HCT116 (cell line): ENCODE measurements at regions not wholly inside any gene's neighbourhood (a gene's known extent, or its start where the extent isn't known, plus 50 kb on each side); places are given as distances from the start of the nearest gene placed in this dataset.

Source experiments
- ATAC-seq: fragments of 200-7000 bp; cut with Tn5 transposase; 2 replicates; pipeline ENCODE4 v1.9.1; 2020; ENCODE audit warnings: mild to moderate bottlenecking, moderate library complexity
- BruUV-seq: library from RNA; stranded (reverse); fragments of 400-500 nt; replicated peaks from 2 replicates; lab custom pipeline; 2021; lab: Mats Ljungman, UMichigan
- CTCF ChIA-PET: fragments of 300-600 bp; sonication (Branson Sonifier 250); formaldehyde crosslinking; loops from one replicate; lab custom pipeline; 2021; ENCODE audit warnings: antibody characterized with exemption; lab: Charles Lee
- POLR2A ChIA-PET: fragments of 300-600, 350-600 bp; sonication (Branson Sonifier 250); formaldehyde crosslinking; loops from one replicate; lab custom pipeline; 2021; ENCODE audit warnings: antibody characterized with exemption; lab: Charles Lee
- RAD21 ChIA-PET, 2 experiments: fragments of 300-600 bp; sonication (Branson Sonifier 250); formaldehyde crosslinking; loops; one replicate each; lab custom pipeline; 2023; ENCODE audit warnings: low total read pairs in 2 of 2; ENCODE audit not compliant: uncharacterized antibody in 2 of 2, unreplicated experiment in 2 of 2, low non-redundant PET in 1 of 2; lab: Charles Lee
- DNase-seq: peaks from one replicate; pipeline ENCODE4 v3.0.0-alpha.2; 2010; ENCODE audit warnings: low read depth, low spot score
- H2AFZ ChIP-seq: fragments of 200-600 bp; shearing (Covaris generic), sonication (generic); 2 replicates; pipeline ENCODE4 v1.6.1; 2017; ENCODE audit warnings: low read depth, mixed run types, mixed read lengths, antibody characterized with exemption, low read length; ENCODE audit not compliant: poor library complexity, severe bottlenecking
- H3K27ac ChIP-seq: 2 replicates; pipeline ENCODE4 v1.5.1; 2012; ENCODE audit warnings: low read depth, low read length
- H3K27me3 ChIP-seq: fragments of 200-600 bp; sonication (generic); 2 replicates; pipeline ENCODE4 v1.6.1; 2016; ENCODE audit warnings: mixed run types, low read length, mixed read lengths; ENCODE audit not compliant: insufficient read depth
- H3K36me3 ChIP-seq, 2 experiments: fragments of 200-500 bp in 1 of 2; fragments of 200-600 bp in 1 of 2; sonication (Bioruptor generic) in 1 of 2; sonication (generic) in 1 of 2; 2 replicates each; pipeline versions ENCODE4 v1.5.1 to v1.6.1; 2014 to 2016; ENCODE audit warnings: low read length in 2 of 2, inconsistent platforms in 1 of 2, mixed read lengths in 1 of 2, mixed run types in 1 of 2; ENCODE audit not compliant: insufficient read depth in 2 of 2, control insufficient read depth in 1 of 2
- H3K4me1 ChIP-seq, 2 experiments: fragments of 200-600 bp in 1 of 2; sonication (generic) in 1 of 2; 2 replicates each; pipeline versions ENCODE4 v1.5.1 to v1.6.1; 2012 to 2017; ENCODE audit warnings: low read length in 2 of 2, inconsistent platforms in 1 of 2, mild to moderate bottlenecking in 1 of 2, mixed read lengths in 1 of 2, mixed run types in 1 of 2, moderate library complexity in 1 of 2; ENCODE audit not compliant: insufficient read depth in 2 of 2, control insufficient read depth in 1 of 2
- H3K4me2 ChIP-seq: fragments of 200-600 bp; sonication (generic); 2 replicates; pipeline ENCODE4 v1.6.1; 2017; ENCODE audit warnings: mixed run types, low read length, mixed read lengths
- H3K4me3 ChIP-seq, 2 experiments: fragments of 200-600 bp in 1 of 2; sonication (generic) in 1 of 2; replicated peaks in 1 of 2; 2 replicates each; pipeline ENCODE4 v1.5.1; 2011 to 2016; ENCODE audit warnings: low read length in 2 of 2, control low read depth in 1 of 2, low read depth in 1 of 2, mild to moderate bottlenecking in 1 of 2, mixed read lengths in 1 of 2, mixed run types in 1 of 2
- H3K79me2 ChIP-seq: fragments of 200-600 bp; sonication (generic); 2 replicates; pipeline ENCODE4 v1.6.1; 2017; ENCODE audit warnings: mild to moderate bottlenecking, mixed run types, low read length, moderate library complexity, mixed read lengths; ENCODE audit not compliant: insufficient read depth
- H3K9ac ChIP-seq: fragments of 200-600 bp; sonication (generic); 2 replicates; pipeline ENCODE4 v1.6.1; 2016; ENCODE audit warnings: low read length, mixed read lengths
- H3K9me2 ChIP-seq: fragments of 200-600 bp; sonication (generic), shearing (Covaris generic); 2 replicates; pipeline ENCODE4 v1.6.1; 2017; ENCODE audit warnings: mixed run types, mild to moderate bottlenecking, moderate library complexity; ENCODE audit not compliant: insufficient read depth
- H3K9me3 ChIP-seq, 2 experiments: fragments of 200-500 bp in 1 of 2; fragments of 200-600 bp in 1 of 2; sonication (Bioruptor generic) in 1 of 2; sonication (generic) in 1 of 2; 2 replicates each; pipeline ENCODE4 v1.6.1; 2014 to 2017; ENCODE audit warnings: low read length in 2 of 2, mixed read lengths in 2 of 2, inconsistent platforms in 1 of 2, low read depth in 1 of 2, mild to moderate bottlenecking in 1 of 2, mixed run types in 1 of 2, moderate library complexity in 1 of 2; ENCODE audit not compliant: control insufficient read depth in 1 of 2, insufficient read depth in 1 of 2
- H4K20me1 ChIP-seq: fragments of 200-600 bp; sonication (generic), shearing (Covaris generic); 2 replicates; pipeline ENCODE4 v1.6.1; 2017; ENCODE audit warnings: mixed run types, mild to moderate bottlenecking, moderate library complexity; ENCODE audit not compliant: insufficient read depth
- EGR1 ChIP-seq: IDR thresholded peaks from 2 replicates; pipeline ENCODE4 v1.6.1; 2012; ENCODE audit warnings: low read depth
- ELF1 ChIP-seq: IDR thresholded peaks from 2 replicates; pipeline ENCODE4 v1.6.1; 2012; ENCODE audit warnings: low read depth, borderline replicate concordance
- EZH2 ChIP-seq: fragments of 200-600 bp; sonication (generic); IDR thresholded peaks from 2 replicates; pipeline ENCODE4 v1.6.1; 2017; ENCODE audit warnings: antibody characterized with exemption, mixed run types
- FOSL1 ChIP-seq: IDR thresholded peaks from 2 replicates; pipeline ENCODE4 v1.6.1; 2012; ENCODE audit warnings: low read depth
- JUND ChIP-seq: IDR thresholded peaks from 2 replicates; pipeline ENCODE4 v1.6.1; 2012
- POLR2AphosphoS5 ChIP-seq: IDR thresholded peaks from 2 replicates; pipeline ENCODE4 v1.6.1; 2011; ENCODE audit warnings: mild to moderate bottlenecking, low read depth, low read length, moderate library complexity
- RAD21 ChIP-seq: IDR thresholded peaks from 2 replicates; pipeline ENCODE4 v1.6.1; 2012; ENCODE audit warnings: low read depth, mild to moderate bottlenecking
- SP1 ChIP-seq: IDR thresholded peaks from 2 replicates; pipeline ENCODE4 v1.6.1; 2012; ENCODE audit warnings: low read depth
- SRF ChIP-seq: IDR thresholded peaks from 2 replicates; pipeline ENCODE4 v1.6.1; 2012; ENCODE audit warnings: low read depth
- ZFX ChIP-seq: fragments of 450-650 bp; IDR thresholded peaks from 2 replicates; pipeline ENCODE4 v1.6.1; 2017
- ZNF274 ChIP-seq: fragments of 200-500 bp; sonication (Bioruptor generic); IDR thresholded peaks from 2 replicates; pipeline ENCODE4 v1.6.1; 2014; ENCODE audit warnings: mild to moderate bottlenecking, low read depth, low read length, inconsistent platforms
- intact Hi-C: fragments of 100-400 bp; cut with micrococcal nuclease; formaldehyde crosslinking; loops from 2 replicates; pipeline ENCODE4 v1.10.0; 2022
- TF ChIP-seq, protein P1 (sequence below): IDR thresholded peaks from 2 replicates; pipeline ENCODE4 v1.6.1; 2011; ENCODE audit warnings: mild to moderate bottlenecking, low read length, moderate library complexity; ENCODE audit not compliant: insufficient replicate concordance; ENCODE audit errors: extremely low read depth
- TF ChIP-seq, protein P2 (sequence below), 3 experiments: fragments of 200-600 bp in 1 of 3; sonication (generic) in 1 of 3; IDR thresholded peaks in 2 of 3; conservative IDR thresholded peaks in 1 of 3; 2 replicates each; pipeline ENCODE4 v1.5.1; 2012 to 2017; ENCODE audit warnings: low read depth in 2 of 3, low read length in 2 of 3, antibody characterized with exemption in 1 of 3, borderline replicate concordance in 1 of 3, control low read depth in 1 of 3, mild to moderate bottlenecking in 1 of 3, mixed read lengths in 1 of 3, mixed run types in 1 of 3, moderate library complexity in 1 of 3; ENCODE audit not compliant: insufficient read depth in 1 of 3

- no peaks in the 10 kb centered on the region for H3K9me2 ChIP-seq
- no peak overlapping the region for H3K27ac ChIP-seq
- H3K4me3 ChIP-seq, result no peak overlapping the region
- no peak overlapping the region for H2AFZ ChIP-seq
- H4K20me1 ChIP-seq, result no peaks in the 10 kb centered on the region
- no peak for ATAC-seq
- TF ChIP-seq SP1 (no peak), POLR2AphosphoS5 (no peak), FOSL1 (no peak), SRF (no peak), ZFX (no peak), JUND (no peak), EGR1 (no peak), ELF1 (no peak), ZNF274 (no peak), EZH2 (no peak), RAD21 (no peak)
- TF ChIP-seq, protein P1, sequence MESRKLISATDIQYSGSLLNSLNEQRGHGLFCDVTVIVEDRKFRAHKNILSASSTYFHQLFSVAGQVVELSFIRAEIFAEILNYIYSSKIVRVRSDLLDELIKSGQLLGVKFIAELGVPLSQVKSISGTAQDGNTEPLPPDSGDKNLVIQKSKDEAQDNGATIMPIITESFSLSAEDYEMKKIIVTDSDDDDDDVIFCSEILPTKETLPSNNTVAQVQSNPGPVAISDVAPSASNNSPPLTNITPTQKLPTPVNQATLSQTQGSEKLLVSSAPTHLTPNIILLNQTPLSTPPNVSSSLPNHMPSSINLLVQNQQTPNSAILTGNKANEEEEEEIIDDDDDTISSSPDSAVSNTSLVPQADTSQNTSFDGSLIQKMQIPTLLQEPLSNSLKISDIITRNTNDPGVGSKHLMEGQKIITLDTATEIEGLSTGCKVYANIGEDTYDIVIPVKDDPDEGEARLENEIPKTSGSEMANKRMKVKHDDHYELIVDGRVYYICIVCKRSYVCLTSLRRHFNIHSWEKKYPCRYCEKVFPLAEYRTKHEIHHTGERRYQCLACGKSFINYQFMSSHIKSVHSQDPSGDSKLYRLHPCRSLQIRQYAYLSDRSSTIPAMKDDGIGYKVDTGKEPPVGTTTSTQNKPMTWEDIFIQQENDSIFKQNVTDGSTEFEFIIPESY, result no peak
- TF ChIP-seq, protein P2, sequence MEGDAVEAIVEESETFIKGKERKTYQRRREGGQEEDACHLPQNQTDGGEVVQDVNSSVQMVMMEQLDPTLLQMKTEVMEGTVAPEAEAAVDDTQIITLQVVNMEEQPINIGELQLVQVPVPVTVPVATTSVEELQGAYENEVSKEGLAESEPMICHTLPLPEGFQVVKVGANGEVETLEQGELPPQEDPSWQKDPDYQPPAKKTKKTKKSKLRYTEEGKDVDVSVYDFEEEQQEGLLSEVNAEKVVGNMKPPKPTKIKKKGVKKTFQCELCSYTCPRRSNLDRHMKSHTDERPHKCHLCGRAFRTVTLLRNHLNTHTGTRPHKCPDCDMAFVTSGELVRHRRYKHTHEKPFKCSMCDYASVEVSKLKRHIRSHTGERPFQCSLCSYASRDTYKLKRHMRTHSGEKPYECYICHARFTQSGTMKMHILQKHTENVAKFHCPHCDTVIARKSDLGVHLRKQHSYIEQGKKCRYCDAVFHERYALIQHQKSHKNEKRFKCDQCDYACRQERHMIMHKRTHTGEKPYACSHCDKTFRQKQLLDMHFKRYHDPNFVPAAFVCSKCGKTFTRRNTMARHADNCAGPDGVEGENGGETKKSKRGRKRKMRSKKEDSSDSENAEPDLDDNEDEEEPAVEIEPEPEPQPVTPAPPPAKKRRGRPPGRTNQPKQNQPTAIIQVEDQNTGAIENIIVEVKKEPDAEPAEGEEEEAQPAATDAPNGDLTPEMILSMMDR (IDR thresholded peaks at IDR 0.05 in 2 of 3, conservative IDR thresholded peaks at IDR 0.05 in 1 of 3; ENCODE audit: borderline replicate concordance in 1 of 3, insufficient read depth in 1 of 3, low read depth in 2 of 3, low read length in 2 of 3), result no peak
- TF ChIP-seq, all 23 proteins: peak for 0
- ChIA-PET POLR2A (no interaction called here), RAD21 (no interaction called here), CTCF (no interaction called here)
- no peak for DNase-seq
- H3K27me3 ChIP-seq, result no peaks in the 10 kb centered on the region
- H3K4me1 ChIP-seq, result no peaks in the 10 kb centered on the region
- no peak overlapping the region for H3K9ac ChIP-seq
- BruUV-seq, result no TSS peak
- H3K4me2 ChIP-seq, result no peak overlapping the region
- no peaks in the 10 kb centered on the region for H3K36me3 ChIP-seq
- no peaks in the 10 kb centered on the region for H3K9me3 ChIP-seq
- H3K79me2 ChIP-seq, result no peaks in the 10 kb centered on the region
- intact Hi-C loops, result no loop called here
These were observed 216.3 kb upstream of the MAN1A1 start for GRCh38 chr6:119565893-119566292.
